H1 (cell line): ENCODE measurements at regions not wholly inside any gene's neighbourhood (a gene's known extent, or its start where the extent isn't known, plus 50 kb on each side); places are given as distances from the start of the nearest gene placed in this dataset.

Experiments
- CTCF ChIA-PET: fragments of 300-600 bp; sonication (Branson Sonifier 250); formaldehyde crosslinking; loops from one replicate; lab custom pipeline; 2021; ENCODE audit not compliant: partially characterized antibody; lab: Charles Lee
- POLR2A ChIA-PET: fragments of 300-600 bp; sonication (Branson Sonifier 250); formaldehyde crosslinking; loops from one replicate; lab custom pipeline; 2021; ENCODE audit warnings: inconsistent platforms; ENCODE audit not compliant: partially characterized antibody; lab: Charles Lee
- DNase-seq, 2 experiments: peaks; one replicate each; pipeline versions ENCODE4 v3.0.0 to v3.0.0-alpha.2; 2010 to 2022; ENCODE audit warnings: low spot score in 2 of 2, low read depth in 1 of 2, mixed read lengths in 1 of 2
- FAIRE-seq: peaks from 2 replicates; lab custom pipeline; 2011; peaks lifted over from hg19 to GRCh38; lab: Jason Lieb, UNC
- H2AFZ ChIP-seq: 2 replicates; pipeline ENCODE4 v1.8.1; 2012; ENCODE audit warnings: low read length, inconsistent platforms
- H2AK5ac ChIP-seq: 2 replicates; pipeline ENCODE4 v1.6.1; 2013; ENCODE audit warnings: low read depth, low read length
- H2BK120ac ChIP-seq: replicated peaks from 2 replicates; pipeline ENCODE3; 2013; ENCODE audit warnings: low read depth, low read length, inconsistent platforms
- H2BK12ac ChIP-seq: 2 replicates; pipeline ENCODE4 v1.6.1; 2013; ENCODE audit warnings: low read depth, low read length
- H2BK15ac ChIP-seq: 2 replicates; pipeline ENCODE4 v1.6.1; 2013; ENCODE audit warnings: low read length
- H2BK20ac ChIP-seq: 2 replicates; pipeline ENCODE4 v1.6.1; 2013; ENCODE audit warnings: low read length
- H2BK5ac ChIP-seq: 2 replicates; pipeline ENCODE4 v1.6.1; 2013; ENCODE audit warnings: low read depth, low read length
- H3K14ac ChIP-seq: 2 replicates; pipeline ENCODE4 v1.6.1; 2013; ENCODE audit warnings: inconsistent platforms; ENCODE audit not compliant: insufficient read length
- H3K18ac ChIP-seq: 2 replicates; pipeline ENCODE4 v1.6.1; 2013; ENCODE audit warnings: low read length; ENCODE audit errors: extremely low read depth
- H3K23ac ChIP-seq: 2 replicates; pipeline ENCODE4 v1.6.1; 2013; ENCODE audit warnings: inconsistent platforms; ENCODE audit not compliant: insufficient read length
- H3K23me2 ChIP-seq: 2 replicates; pipeline ENCODE4 v1.6.1; 2013; ENCODE audit warnings: low read depth, low read length
- H3K27ac ChIP-seq: 2 replicates; pipeline ENCODE4 v1.6.1; 2011; ENCODE audit warnings: low read depth, low read length, inconsistent platforms
- H3K27me3 ChIP-seq, 4 experiments: replicated peaks in 1 of 4; 1 replicate in 1 of 4; 2 replicates in 3 of 4; pipeline versions ENCODE4 v1.6.1 to v1.8.1; 2011 to 2013; ENCODE audit warnings: low read length in 3 of 4, mild to moderate bottlenecking in 3 of 4, inconsistent platforms in 2 of 4, mixed read lengths in 2 of 4, moderate library complexity in 1 of 4; ENCODE audit not compliant: control insufficient read depth in 3 of 4, insufficient read depth in 3 of 4; ENCODE audit errors: extremely low read depth in 1 of 4
- H3K36me3 ChIP-seq, 4 experiments: 2 replicates each; pipeline versions ENCODE4 v1.6.1 to v1.8.1; 2011 to 2013; ENCODE audit warnings: mild to moderate bottlenecking in 4 of 4, low read length in 3 of 4, moderate library complexity in 2 of 4, control low read depth in 1 of 4, inconsistent platforms in 1 of 4; ENCODE audit not compliant: insufficient read depth in 4 of 4, control insufficient read depth in 2 of 4
- H3K4ac ChIP-seq: replicated peaks from 2 replicates; pipeline ENCODE3; 2013; ENCODE audit warnings: low read length, low read depth, mixed read lengths, inconsistent platforms; ENCODE audit not compliant: insufficient read length
- H3K4me1 ChIP-seq, 4 experiments: replicated peaks in 1 of 4; 1 replicate in 1 of 4; 2 replicates in 3 of 4; pipeline versions ENCODE4 v1.6.1 to v1.8.1; 2011 to 2013; ENCODE audit warnings: low read length in 3 of 4, inconsistent platforms in 2 of 4, mixed read lengths in 1 of 4; ENCODE audit not compliant: insufficient read depth in 4 of 4, control insufficient read depth in 3 of 4
- H3K4me2 ChIP-seq, 2 experiments: 2 replicates each; pipeline versions ENCODE4 v1.6.1 to v1.8.1; 2011 to 2013; ENCODE audit warnings: low read depth in 2 of 2, low read length in 2 of 2, control low read depth in 1 of 2, inconsistent platforms in 1 of 2, mild to moderate bottlenecking in 1 of 2; ENCODE audit not compliant: insufficient read depth in 1 of 2
- H3K4me3 ChIP-seq, 4 experiments: fragments of 200-600, 300-600 bp in 1 of 4; sonication (generic), shearing (Covaris generic), sonication (Bioruptor Twin) in 1 of 4; 2 replicates each; pipeline versions ENCODE4 v1.5.1 to v1.8.1; 2011 to 2016; ENCODE audit warnings: low read length in 4 of 4, low read depth in 3 of 4, control low read depth in 2 of 4, inconsistent platforms in 2 of 4, mild to moderate bottlenecking in 2 of 4, mixed read lengths in 1 of 4, moderate library complexity in 1 of 4; ENCODE audit not compliant: insufficient read depth in 2 of 4; ENCODE audit errors: extremely low read depth in 1 of 4
- H3K56ac ChIP-seq: replicated peaks from 2 replicates; pipeline ENCODE3; 2013; ENCODE audit warnings: low read depth, mild to moderate bottlenecking, mixed read lengths, low read length, inconsistent platforms; ENCODE audit not compliant: insufficient read length
- H3K79me1 ChIP-seq: 2 replicates; pipeline ENCODE4 v1.6.1; 2013; ENCODE audit warnings: low read depth, low read length, control low read depth
- H3K79me2 ChIP-seq, 2 experiments: 2 replicates each; pipeline versions ENCODE4 v1.6.1 to v1.8.1; 2012 to 2013; ENCODE audit warnings: low read length in 2 of 2, mild to moderate bottlenecking in 2 of 2, inconsistent platforms in 1 of 2; ENCODE audit not compliant: insufficient read depth in 2 of 2, control insufficient read depth in 1 of 2
- H3K9ac ChIP-seq, 4 experiments: replicated peaks in 1 of 4; 1 replicate in 1 of 4; 2 replicates in 3 of 4; pipeline versions ENCODE4 v1.6.1 to v1.8.1; 2011 to 2013; ENCODE audit warnings: low read depth in 3 of 4, low read length in 3 of 4, control low read depth in 2 of 4, mild to moderate bottlenecking in 2 of 4, moderate library complexity in 2 of 4, inconsistent platforms in 1 of 4; ENCODE audit errors: extremely low read depth in 1 of 4
- H3K9me3 ChIP-seq, 2 experiments: 2 replicates each; pipeline versions ENCODE4 v1.6.1 to v1.8.1; 2012 to 2013; ENCODE audit warnings: mild to moderate bottlenecking in 2 of 2, moderate library complexity in 2 of 2, control low read depth in 1 of 2, inconsistent platforms in 1 of 2, low read depth in 1 of 2, low read length in 1 of 2, mixed read lengths in 1 of 2; ENCODE audit not compliant: insufficient read depth in 2 of 2
- H4K20me1 ChIP-seq, 2 experiments: replicated peaks in 1 of 2; 2 replicates each; pipeline versions ENCODE3 to v1.8.1; 2011 to 2013; ENCODE audit warnings: inconsistent platforms in 2 of 2, low read length in 2 of 2, mild to moderate bottlenecking in 1 of 2; ENCODE audit not compliant: insufficient read depth in 2 of 2, control insufficient read depth in 1 of 2
- H4K5ac ChIP-seq: 2 replicates; pipeline ENCODE4 v1.6.1; 2013; ENCODE audit warnings: low read length, low read depth, mixed read lengths, inconsistent platforms; ENCODE audit not compliant: insufficient read length
- H4K8ac ChIP-seq: 2 replicates; pipeline ENCODE4 v1.8.0; 2013; ENCODE audit warnings: mild to moderate bottlenecking, moderate library complexity, low read length, inconsistent platforms; ENCODE audit not compliant: insufficient read depth; ENCODE audit errors: extremely low read depth
- H4K91ac ChIP-seq: replicated peaks from 2 replicates; pipeline ENCODE3; 2013; ENCODE audit warnings: low read length, mixed read lengths, inconsistent platforms; ENCODE audit not compliant: insufficient read length
- CBX8 ChIP-seq: fragments of 300-800, 300-1000 bp; sonication (generic); IDR thresholded peaks from 2 replicates; pipeline ENCODE4 v1.7.1; 2016; ENCODE audit warnings: low read depth, low read length, borderline replicate concordance
- CHD1 ChIP-seq: IDR thresholded peaks from 2 replicates; pipeline ENCODE4 v1.6.1; 2012; ENCODE audit warnings: low read depth, low read length, improper control_type of control experiment
- CTBP2 ChIP-seq: IDR thresholded peaks from 2 replicates; pipeline ENCODE4 v1.7.0; 2011; ENCODE audit warnings: borderline replicate concordance, mild to moderate bottlenecking, moderate library complexity, mixed read lengths, low read length; ENCODE audit not compliant: insufficient read depth, insufficient read length
- EP300 ChIP-seq, 2 experiments: IDR thresholded peaks; 1 replicate in 1 of 2; 2 replicates in 1 of 2; pipeline ENCODE4 v1.6.1; 2011 to 2012; ENCODE audit warnings: low read depth in 2 of 2, low read length in 2 of 2, mild to moderate bottlenecking in 2 of 2, borderline replicate concordance in 1 of 2, inconsistent platforms in 1 of 2, moderate library complexity in 1 of 2
- FOSL1 ChIP-seq: IDR thresholded peaks from 2 replicates; pipeline ENCODE4 v1.6.1; 2011; ENCODE audit warnings: mild to moderate bottlenecking, low read depth, low read length, moderate library complexity; ENCODE audit not compliant: insufficient read depth
- GABPA ChIP-seq: IDR thresholded peaks from 2 replicates; pipeline ENCODE4 v1.6.1; 2011; ENCODE audit warnings: mild to moderate bottlenecking, low read length, moderate library complexity, borderline replicate concordance; ENCODE audit not compliant: insufficient read depth
- HDAC2 ChIP-seq, 2 experiments: fragments of 300-600 bp in 1 of 2; sonication (generic) in 1 of 2; IDR thresholded peaks; 2 replicates each; pipeline ENCODE4 v1.6.1; 2011 to 2012; ENCODE audit warnings: low read depth in 2 of 2, low read length in 2 of 2, mild to moderate bottlenecking in 2 of 2, moderate library complexity in 2 of 2, borderline replicate concordance in 1 of 2, inconsistent platforms in 1 of 2
- JUN ChIP-seq: IDR thresholded peaks from 2 replicates; pipeline ENCODE4 v1.6.1; 2011; ENCODE audit warnings: low read depth, mild to moderate bottlenecking, improper control_type of control experiment, low read length
- JUND ChIP-seq: IDR thresholded peaks from 2 replicates; pipeline ENCODE4 v1.6.1; 2011; ENCODE audit warnings: mild to moderate bottlenecking, improper control_type of control experiment, low read length
- KDM1A ChIP-seq: fragments of 200-600, 300-600 bp; sonication (generic); IDR thresholded peaks from 2 replicates; pipeline ENCODE4 v1.7.1; 2016; ENCODE audit warnings: mild to moderate bottlenecking, low read length, borderline replicate concordance
- KDM4A ChIP-seq: IDR thresholded peaks from one replicate; pipeline ENCODE4 v1.7.1; 2012; ENCODE audit warnings: low read depth, mild to moderate bottlenecking, moderate library complexity, low read length, inconsistent platforms; ENCODE audit not compliant: severe bottlenecking
- POU5F1 ChIP-seq: IDR thresholded peaks from 2 replicates; pipeline ENCODE4 v1.6.1; 2011; ENCODE audit warnings: low read depth, mild to moderate bottlenecking, low read length, moderate library complexity
- SUZ12 ChIP-seq: fragments of 200-600 bp; sonication (generic); IDR thresholded peaks from 2 replicates; pipeline ENCODE4 v1.6.1; 2012; ENCODE audit warnings: mild to moderate bottlenecking, inconsistent platforms, low read length, moderate library complexity, mixed read lengths
- ZNF274 ChIP-seq: IDR thresholded peaks from 2 replicates; pipeline ENCODE4 v1.7.0; 2012; ENCODE audit warnings: low read length, borderline replicate concordance; ENCODE audit errors: extremely low read depth
- WGBS, 2 experiments: shearing (Covaris generic) in 1 of 2; methylation state at CpG; one replicate each; pipeline versions ENCODE4 v1.1.6 to v1.1.7; 2013 to 2015; ENCODE audit warnings: low lambda C conversion rate in 2 of 2, mixed read lengths in 2 of 2, inconsistent platforms in 1 of 2, low coverage in 1 of 2, missing lambda C conversion rate in 1 of 2; ENCODE audit not compliant: insufficient replicate concordance in 2 of 2, insufficient coverage in 1 of 2, insufficient read length in 1 of 2; ENCODE audit errors: extremely low coverage in 1 of 2, missing lambda C conversion rate in 1 of 2; 5-methylcytosine and 5-hydroxymethylcytosine counted together

DNA sequence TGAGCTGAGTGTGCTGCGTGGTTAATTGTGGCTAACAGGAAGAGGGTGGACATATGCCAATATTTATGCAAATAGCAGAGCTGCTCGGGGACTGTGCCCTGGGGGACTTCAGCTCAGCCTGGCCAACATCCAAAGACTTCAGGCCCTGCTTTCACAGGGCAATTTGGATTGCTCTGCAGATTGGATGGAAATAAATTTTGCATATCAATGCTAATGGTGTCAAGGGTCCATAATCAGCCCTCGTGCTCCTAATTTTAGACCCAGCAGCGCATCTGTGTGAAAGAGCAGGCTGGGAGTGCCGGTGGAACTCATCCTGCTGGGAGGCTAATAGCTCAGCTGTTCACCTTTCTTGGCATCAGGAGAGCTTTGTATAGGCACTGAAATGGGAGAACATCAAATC is 270.1 kb downstream of the TCERG1L start:
- Histone ChIP-seq H3K36me3 (no peaks in the 10 kb centered on the region), H2BK5ac (no peak overlapping the region), H4K20me1 (peaks cover 0 to 2% of the 10 kb centered on the region in 2 experiments), H3K9ac (no peak overlapping the region), H3K18ac (no peak overlapping the region), H3K4me1 (peaks cover 0 to 2% (median 0%) of the 10 kb centered on the region in 4 experiments; a peak in 2 of 7 replicates), H2BK15ac (no peak overlapping the region), H3K79me1 (no peaks in the 10 kb centered on the region), H2AK5ac (no peak overlapping the region), H2AFZ (no peak overlapping the region), H2BK12ac (no peak overlapping the region), H3K23me2 (peaks cover 5% of the 10 kb centered on the region; the same call in 1 of the 2 replicates), H3K56ac (no peak overlapping the region), H4K91ac (no peak overlapping the region), H3K4ac (no peak overlapping the region), H3K79me2 (no peaks in the 10 kb centered on the region), H3K4me3 (no peak overlapping the region), H4K8ac (no peak overlapping the region), H2BK20ac (no peak overlapping the region), H3K27me3 (peaks cover 0 to 3% (median 0%) of the 10 kb centered on the region in 4 experiments; a peak in 1 of 7 replicates), H3K9me3 (no peaks in the 10 kb centered on the region; a peak in 1 of 4 replicates), H2BK120ac (no peak overlapping the region), H3K23ac (no peak overlapping the region), H4K5ac (no peak overlapping the region), H3K27ac (no peak overlapping the region), H3K14ac (no peak overlapping the region), H3K4me2 (no peak overlapping the region)
- no peak for DNase-seq
- POLR2A ChIA-PET, result no interaction called here
- WGBS, 2 experiments, result 93% methylated on average over 5 of the region's 5 CpGs; no CpG with 5 or more reads in 1 of the 2 experiments
- no peak for FAIRE-seq
- CTCF ChIA-PET, result interaction anchor here (0.7 kb wide), 1 partner anchor 107 kb away, joined by 3 read pairs; no protein-coding TSS in a partner anchor
- TF ChIP-seq GABPA (no peak), KDM1A (no peak), ZNF274 (no peak), POU5F1 (no peak), EP300 (IDR thresholded peaks at IDR 0.05; ENCODE audit: borderline replicate concordance in 1 of 2, low read depth in 2 of 2, low read length in 2 of 2) (no peak), FOSL1 (no peak), JUN (no peak), KDM4A (no peak), JUND (no peak), HDAC2 (IDR thresholded peaks at IDR 0.05; ENCODE audit: borderline replicate concordance in 1 of 2, low read depth in 2 of 2, low read length in 2 of 2) (no peak), CTBP2 (no peak), CHD1 (no peak), CBX8 (no peak), SUZ12 (no peak)
